Immature natural killer cell (primary cell): ENCODE measurements at regions not wholly inside any gene's neighbourhood (a gene's known extent, or its start where the extent isn't known, plus 50 kb on each side); places are given as distances from the start of the nearest gene placed in this dataset.

ENCODE experiments used
- DNase-seq, 3 donors: peaks; one replicate each; pipeline ENCODE4 v3.0.0; 2022; ENCODE audit warnings: mixed read lengths in 1 of 3
- H3K27ac Mint-ChIP-seq, 6 donors: one replicate each; pipeline ENCODE4 v1.8.0; 2020; ENCODE audit warnings: mixed read lengths in 6 of 6, mild to moderate bottlenecking in 5 of 6, inconsistent platforms in 4 of 6, moderate library complexity in 3 of 6
- H3K27me3 Mint-ChIP-seq, 3 donors: one replicate each; pipeline ENCODE4 v1.8.0; 2020 to 2021; ENCODE audit warnings: low read depth in 3 of 3, mild to moderate bottlenecking in 3 of 3, mixed read lengths in 3 of 3, moderate library complexity in 3 of 3, inconsistent platforms in 1 of 3
- H3K36me3 Mint-ChIP-seq, 3 donors: one replicate each; pipeline ENCODE4 v1.8.0; 2020; ENCODE audit warnings: mixed read lengths in 3 of 3, inconsistent platforms in 2 of 3, mild to moderate bottlenecking in 2 of 3
- H3K4me1 Mint-ChIP-seq, 2 donors: one replicate each; pipeline ENCODE4 v1.8.0; 2020; ENCODE audit warnings: inconsistent platforms in 2 of 2, mild to moderate bottlenecking in 2 of 2, mixed read lengths in 2 of 2, moderate library complexity in 1 of 2
- H3K4me3 Mint-ChIP-seq, 5 donors: one replicate each; pipeline ENCODE4 v1.8.0; 2020; ENCODE audit warnings: mild to moderate bottlenecking in 5 of 5, mixed read lengths in 5 of 5, inconsistent platforms in 3 of 5, moderate library complexity in 3 of 5
- H3K9me3 Mint-ChIP-seq, 6 donors: one replicate each; pipeline ENCODE4 v1.8.0; 2020; ENCODE audit warnings: mild to moderate bottlenecking in 6 of 6, mixed read lengths in 6 of 6, inconsistent platforms in 4 of 6, moderate library complexity in 3 of 6

- peak; percentile 95 for DNase-seq
- H3K36me3 Mint-ChIP-seq, result peaks cover 21 to 58% (median 38%) of the 10 kb centered on the region in 3 donors
- peak overlapping the region; percentile 55 to 97 (median 90) for H3K27ac Mint-ChIP-seq
- H3K4me1 Mint-ChIP-seq, result peaks cover 46 to 48% of the 10 kb centered on the region in 2 donors
- H3K4me3 Mint-ChIP-seq, result peak overlapping the region; percentile 65 to 77 (median 71)
- H3K9me3 Mint-ChIP-seq, result no peaks in the 10 kb centered on the region
- peaks cover 15 to 23% (median 18%) of the 10 kb centered on the region in 3 donors for H3K27me3 Mint-ChIP-seq
These were observed 129.0 kb downstream of the RFLNA start for GRCh38 chr12:124423761-124424515.

GRCh38 chr12:124422570-124423523 is 128.0 kb downstream of the RFLNA start:
- no peaks in the 10 kb centered on the region for H3K9me3 Mint-ChIP-seq
- H3K27ac Mint-ChIP-seq, result peak overlapping the region in 5 of 6 donors; percentile 55 to 97 (median 90)
- peaks cover 23 to 55% (median 33%) of the 10 kb centered on the region in 3 donors for H3K36me3 Mint-ChIP-seq
- peaks cover 35 to 39% of the 10 kb centered on the region in 2 donors for H3K4me1 Mint-ChIP-seq
- peak overlapping the region in 1 of 5 donors; percentile 71 for H3K4me3 Mint-ChIP-seq
- H3K27me3 Mint-ChIP-seq, result peaks cover 9 to 20% (median 18%) of the 10 kb centered on the region in 3 donors
- DNase-seq, result no peak

- Mint-ChIP-seq H3K27ac (no peak overlapping the region), H3K27me3 (peaks cover 12 to 20% (median 17%) of the 10 kb centered on the region in 3 donors), H3K4me1 (peaks cover 34 to 38% of the 10 kb centered on the region in 2 donors), H3K4me3 (no peak overlapping the region), H3K9me3 (no peaks in the 10 kb centered on the region), H3K36me3 (peaks cover 23 to 57% (median 39%) of the 10 kb centered on the region in 3 donors)
- no peak for DNase-seq
These were observed 127.3 kb downstream of the RFLNA start for GRCh38 chr12:124422142-124422569.

- Mint-ChIP-seq H3K36me3 (peaks cover 23 to 55% (median 35%) of the 10 kb centered on the region in 3 donors), H3K27ac (peak overlapping the region in 4 of 6 donors; percentile 15 to 68 (median 37)), H3K4me1 (peaks cover 33 to 38% of the 10 kb centered on the region in 2 donors), H3K4me3 (no peak overlapping the region), H3K9me3 (no peaks in the 10 kb centered on the region), H3K27me3 (peaks cover 12 to 20% (median 17%) of the 10 kb centered on the region in 3 donors)
- no peak for DNase-seq
These were observed 126.2 kb downstream of the RFLNA start for GRCh38 chr12:124420996-124421674.

- peaks cover 23 to 52% (median 33%) of the 10 kb centered on the region in 3 donors for H3K36me3 Mint-ChIP-seq
- peaks cover 25 to 32% of the 10 kb centered on the region in 2 donors for H3K4me1 Mint-ChIP-seq
- no peak overlapping the region for H3K4me3 Mint-ChIP-seq
- no peaks in the 10 kb centered on the region for H3K9me3 Mint-ChIP-seq
- H3K27me3 Mint-ChIP-seq, result peaks cover 10 to 16% (median 11%) of the 10 kb centered on the region in 3 donors
- peak overlapping the region in 4 of 6 donors; percentile 23 to 69 (median 61) for H3K27ac Mint-ChIP-seq
- no peak for DNase-seq
These were observed 125.4 kb downstream of the RFLNA start for GRCh38 chr12:124420041-124420995.

- no peak for DNase-seq
- H3K27ac Mint-ChIP-seq, result peak overlapping the region in 2 of 6 donors; percentile 23 to 62
- H3K9me3 Mint-ChIP-seq, result no peaks in the 10 kb centered on the region
- H3K36me3 Mint-ChIP-seq, result peaks cover 23 to 49% (median 33%) of the 10 kb centered on the region in 3 donors
- peaks cover 16 to 24% of the 10 kb centered on the region in 2 donors for H3K4me1 Mint-ChIP-seq
- no peak overlapping the region for H3K4me3 Mint-ChIP-seq
- peaks cover 10 to 16% (median 11%) of the 10 kb centered on the region in 3 donors for H3K27me3 Mint-ChIP-seq
These were observed 124.6 kb downstream of the RFLNA start for GRCh38 chr12:124419292-124420040.

GRCh38 chr12:124418791-124419190 is 123.9 kb downstream of the RFLNA start:
- DNase-seq, result no peak
- Mint-ChIP-seq H3K4me1 (peaks cover 10 to 18% of the 10 kb centered on the region in 2 donors), H3K36me3 (peaks cover 21 to 44% (median 32%) of the 10 kb centered on the region in 3 donors), H3K27ac (peak overlapping the region in 3 of 6 donors; percentile 13 to 62 (median 55)), H3K4me3 (no peak overlapping the region), H3K9me3 (no peaks in the 10 kb centered on the region), H3K27me3 (peaks cover 4 to 10% (median 6%) of the 10 kb centered on the region in 3 donors)

- peaks cover 4 to 15% of the 10 kb centered on the region in 2 donors for H3K4me1 Mint-ChIP-seq
- no peaks in the 10 kb centered on the region for H3K9me3 Mint-ChIP-seq
- H3K27me3 Mint-ChIP-seq, result peaks cover 0 to 5% (median 2%) of the 10 kb centered on the region in 3 donors
- H3K27ac Mint-ChIP-seq, result no peak overlapping the region
- no peak for DNase-seq
- H3K4me3 Mint-ChIP-seq, result no peak overlapping the region
- peaks cover 18 to 40% (median 29%) of the 10 kb centered on the region in 3 donors for H3K36me3 Mint-ChIP-seq
These were observed 123.3 kb downstream of the RFLNA start for GRCh38 chr12:124418156-124418555.

- H3K27me3 Mint-ChIP-seq, result peaks cover 0 to 6% (median 2%) of the 10 kb centered on the region in 3 donors
- peaks cover 18 to 40% (median 29%) of the 10 kb centered on the region in 3 donors for H3K36me3 Mint-ChIP-seq
- no peak overlapping the region for H3K4me3 Mint-ChIP-seq
- H3K9me3 Mint-ChIP-seq, result no peaks in the 10 kb centered on the region
- DNase-seq, result no peak
- no peak overlapping the region for H3K27ac Mint-ChIP-seq
- peaks cover 4 to 15% of the 10 kb centered on the region in 2 donors for H3K4me1 Mint-ChIP-seq
These were observed 121.9 kb downstream of the RFLNA start for GRCh38 chr12:124416516-124417395.

GRCh38 chr12:124415064-124415463 is 120.2 kb downstream of the RFLNA start:
- Mint-ChIP-seq H3K36me3 (peaks cover 14 to 27% (median 23%) of the 10 kb centered on the region in 3 donors), H3K4me3 (no peak overlapping the region), H3K27ac (no peak overlapping the region), H3K4me1 (peaks cover 3 to 14% of the 10 kb centered on the region in 2 donors), H3K27me3 (peaks cover 2 to 9% (median 2%) of the 10 kb centered on the region in 3 donors), H3K9me3 (no peaks in the 10 kb centered on the region)
- no peak for DNase-seq

GRCh38 chr12:124413915-124414314 is 119.0 kb downstream of the RFLNA start:
- Mint-ChIP-seq H3K27me3 (peaks cover 2 to 10% (median 2%) of the 10 kb centered on the region in 3 donors), H3K9me3 (no peaks in the 10 kb centered on the region), H3K4me1 (peaks cover 0 to 13% of the 10 kb centered on the region in 2 donors), H3K36me3 (peaks cover 2 to 19% (median 14%) of the 10 kb centered on the region in 3 donors), H3K27ac (no peak overlapping the region), H3K4me3 (no peak overlapping the region)
- DNase-seq, result no peak
